GM18502 (cell line): ENCODE measurements at regions not wholly inside any gene's neighbourhood (a gene's known extent, or its start where the extent isn't known, plus 50 kb on each side); places are given as distances from the start of the nearest gene placed in this dataset.

Source experiments
- ATAC-seq: cut with Tn5 transposase; IDR thresholded peaks from one replicate; pipeline ENCODE4 v1.9.1; 2021; ENCODE audit warnings: mild to moderate bottlenecking; ENCODE audit not compliant: unreplicated experiment, poor library complexity

DNA sequence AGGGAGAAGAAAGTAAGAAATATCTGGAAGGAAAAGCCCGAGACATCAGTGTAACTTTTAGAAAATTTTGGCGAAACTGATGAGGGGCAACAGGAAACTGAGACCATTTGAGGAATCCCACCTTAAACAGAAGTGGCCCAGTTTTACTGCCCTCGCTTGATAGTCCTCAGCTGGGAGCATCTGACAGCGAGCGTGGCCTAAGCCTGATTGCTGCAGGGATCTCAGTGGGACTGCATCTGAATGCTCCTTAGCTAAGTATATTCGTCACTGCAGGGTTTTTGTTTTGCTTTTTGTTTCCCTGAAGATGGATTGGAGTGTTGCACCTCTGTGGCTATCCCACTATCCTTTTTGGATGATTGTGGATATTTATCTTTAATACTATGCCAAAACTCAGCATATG is 262.7 kb upstream of the KLHL1 start:
- no peak for ATAC-seq

DNA sequence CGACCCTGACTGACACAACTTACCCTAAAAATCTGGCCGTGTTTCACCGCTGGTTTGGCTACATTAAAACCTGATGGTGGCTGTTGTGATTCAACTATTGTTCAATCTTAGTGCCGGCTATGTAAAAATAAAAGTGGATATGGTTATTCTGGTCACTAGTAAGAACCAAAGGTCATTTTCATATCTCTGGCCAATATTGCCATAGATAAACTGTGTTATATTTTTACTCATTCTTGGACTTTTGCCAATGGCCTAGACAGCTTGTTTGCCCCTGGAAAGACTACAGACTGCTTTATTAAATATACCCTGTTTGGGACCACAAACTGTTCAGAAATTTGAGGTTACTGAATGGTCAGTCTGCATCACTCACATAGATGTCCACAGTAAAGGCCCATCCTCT is 258.5 kb upstream of the KLHL1 start:
- ATAC-seq: no peak

DNA sequence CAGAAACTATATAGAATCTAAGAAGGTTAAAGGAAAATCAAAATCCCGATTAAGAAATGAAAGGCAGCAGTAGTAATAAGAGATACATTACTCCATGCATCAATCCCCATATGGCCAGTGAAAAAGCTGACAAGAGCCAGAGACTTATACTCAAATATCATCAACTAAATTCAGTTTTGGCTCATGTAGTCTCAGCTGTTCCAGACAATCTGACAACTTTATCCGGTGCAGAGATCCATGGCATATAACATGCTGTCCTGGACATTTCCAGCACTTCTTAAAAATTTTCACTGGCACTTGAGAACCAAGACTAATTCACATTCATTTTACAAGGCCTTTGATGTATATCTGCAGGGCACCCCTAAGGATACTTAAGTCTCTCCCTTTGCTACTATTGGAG is 255.7 kb upstream of the KLHL1 start:
- ATAC-seq: no peak

GRCh38 chr13:70362820-70363570 is 254.7 kb upstream of the KLHL1 start:
- no peak for ATAC-seq

DNA sequence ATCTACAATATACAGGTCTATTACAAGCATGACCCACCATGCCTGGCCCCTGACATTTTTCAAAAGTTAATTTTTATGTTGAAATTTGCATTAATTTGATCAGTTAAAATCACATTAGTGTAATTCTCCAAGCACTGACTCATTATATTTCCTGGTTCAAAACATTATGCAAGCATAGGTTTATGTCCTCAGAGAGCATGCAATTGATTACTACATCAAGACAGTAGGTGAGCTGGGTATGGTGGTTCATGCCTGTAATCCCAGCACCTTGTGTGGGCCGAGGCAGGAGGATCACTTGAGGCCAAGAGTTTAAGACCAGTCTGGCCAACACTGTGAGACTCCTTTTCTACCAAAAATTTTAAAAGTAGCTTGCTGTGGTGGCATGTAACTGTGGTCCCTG is 248.8 kb upstream of the KLHL1 start:
- no peak for ATAC-seq

DNA sequence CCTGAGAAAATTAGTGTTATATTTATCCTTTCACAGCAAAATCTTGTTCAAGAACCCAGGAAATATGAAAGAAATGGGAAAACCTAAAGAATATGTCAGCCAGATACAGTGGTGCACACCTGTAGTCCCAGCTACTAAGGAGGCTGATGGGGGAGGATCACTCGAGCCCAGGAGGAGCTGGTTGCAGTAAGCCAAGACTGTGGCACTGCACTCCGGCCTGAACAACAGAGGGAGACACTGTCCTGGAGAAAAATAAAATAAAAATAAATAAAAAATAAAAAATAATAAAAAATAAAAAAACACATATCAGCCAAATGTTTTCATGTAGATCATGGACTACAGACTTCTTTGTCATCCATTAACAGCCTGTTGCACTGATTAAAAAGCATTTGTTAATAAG is 244.8 kb upstream of the KLHL1 start:
- ATAC-seq: no peak

- ATAC-seq: no peak
Measured at GRCh38 chr13:70347947-70348620, 239.8 kb upstream of the KLHL1 start.

DNA sequence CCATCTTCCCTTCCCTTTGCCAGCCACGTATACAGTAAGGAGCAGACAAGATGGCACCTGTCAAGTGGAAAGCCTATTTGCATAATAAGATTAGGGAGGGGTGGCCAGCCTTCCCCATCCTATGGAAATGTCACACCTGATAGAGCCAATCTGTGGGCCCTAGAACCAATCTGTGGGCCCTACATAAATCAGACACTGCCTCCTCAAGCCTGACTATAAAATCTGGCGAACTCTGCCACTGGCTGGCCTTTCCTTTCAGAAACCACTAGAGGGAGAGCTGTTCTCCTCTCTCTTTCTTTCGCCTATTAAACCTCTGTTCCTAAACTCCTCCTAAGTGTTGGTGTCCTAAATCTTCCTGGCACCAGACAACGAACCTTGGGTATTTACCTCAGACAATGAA is 231.5 kb upstream of the KLHL1 start:
- ATAC-seq: peak; percentile 76

GRCh38 chr13:70338609-70339008 is 230.4 kb upstream of the KLHL1 start:
- ATAC-seq: no peak

DNA sequence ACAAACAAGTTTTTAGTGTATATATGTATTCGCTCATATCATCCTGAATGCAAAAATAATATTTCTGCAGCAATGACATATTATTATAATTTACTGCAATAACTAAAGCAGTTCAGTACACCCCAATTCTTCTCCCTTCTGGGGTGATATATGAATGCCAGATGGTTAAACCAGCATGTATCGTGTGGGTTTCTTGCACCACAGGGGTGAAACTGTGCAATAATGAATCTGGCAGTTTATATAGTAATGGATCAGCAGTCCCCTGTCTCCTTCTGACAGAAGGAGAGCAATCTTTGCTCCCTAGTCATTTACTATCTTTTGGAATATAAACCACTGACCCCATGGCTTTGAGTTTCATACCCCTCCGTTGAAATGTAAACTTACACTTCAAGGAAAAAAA is 228.6 kb upstream of the KLHL1 start:
- no peak for ATAC-seq

- ATAC-seq: no peak
Measured at GRCh38 chr13:70333752-70334151, 225.5 kb upstream of the KLHL1 start.

- ATAC-seq: no peak
Measured at GRCh38 chr13:70330697-70331361, 222.6 kb upstream of the KLHL1 start.

DNA sequence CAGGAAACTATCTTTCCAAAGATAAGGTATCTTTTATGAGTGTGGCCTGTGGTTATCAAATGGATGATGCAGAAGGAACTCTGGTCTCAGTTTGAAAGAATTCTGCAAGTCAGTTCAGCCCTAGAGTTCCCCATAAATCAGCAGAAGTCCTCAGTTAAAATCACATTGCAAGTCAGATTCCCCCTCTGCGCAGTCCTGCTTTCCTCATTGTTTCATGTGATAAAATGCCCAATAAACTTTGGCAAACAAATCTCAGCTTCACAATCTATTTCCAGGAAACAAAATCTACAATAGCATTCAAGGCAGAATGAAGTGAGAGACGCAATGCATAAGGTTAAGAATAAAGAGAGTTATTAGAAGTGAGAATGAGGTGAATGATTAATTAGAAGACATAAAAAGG is 216.3 kb upstream of the KLHL1 start:
- no peak for ATAC-seq

DNA sequence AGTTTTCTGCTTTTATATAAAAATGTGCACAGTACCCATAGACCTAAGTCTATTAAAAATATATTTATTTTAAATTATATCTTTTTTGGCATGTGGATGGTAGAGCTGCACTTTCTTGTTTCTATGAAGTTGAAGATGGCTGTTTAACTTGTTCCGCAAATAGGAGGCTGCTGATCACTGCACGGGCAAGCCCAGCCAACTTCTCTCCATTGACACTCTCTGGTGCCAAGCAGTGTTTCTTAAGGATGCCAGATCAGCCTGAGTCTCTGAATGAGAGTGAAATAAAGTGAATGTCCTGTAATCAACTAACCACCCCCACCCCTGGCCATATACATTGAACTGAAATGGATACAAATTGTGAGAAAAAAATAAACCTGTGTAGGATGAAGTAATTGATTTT is 202.9 kb upstream of the KLHL1 start:
- no peak for ATAC-seq

DNA sequence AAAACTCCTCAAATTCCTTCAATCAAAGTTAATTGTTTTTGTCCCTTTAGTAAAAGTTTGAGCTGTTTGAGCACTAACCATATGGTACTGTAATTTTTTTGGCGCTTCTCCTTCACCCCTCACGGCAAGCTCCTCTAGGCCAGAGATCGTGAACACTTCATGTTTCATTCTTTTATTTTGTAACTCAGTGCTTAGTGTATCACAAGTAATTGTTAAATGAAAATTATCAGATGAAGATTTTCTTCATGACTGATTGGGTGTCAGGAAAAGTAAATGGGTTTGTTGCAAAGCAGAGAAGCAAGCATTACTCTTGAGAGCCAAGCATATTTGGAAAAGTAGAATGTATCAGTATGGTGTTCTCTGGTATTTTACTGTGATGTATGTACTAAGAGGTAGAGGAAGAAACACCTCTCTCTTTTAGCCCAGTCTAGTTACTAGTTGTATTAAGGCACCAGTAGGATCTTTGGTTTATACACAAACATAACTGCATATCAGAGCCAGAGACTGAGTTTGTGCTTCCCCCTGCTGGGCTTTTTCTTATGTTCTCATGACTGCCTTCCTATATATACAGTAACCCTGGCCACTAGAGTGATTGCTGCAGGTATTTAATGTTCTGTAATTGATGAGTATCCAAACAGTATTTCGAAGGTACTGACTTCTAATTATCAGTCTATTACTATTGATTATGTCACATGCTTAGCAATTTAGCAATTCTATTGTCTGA is 202.3 kb upstream of the KLHL1 start:
- ATAC-seq: no peak

DNA sequence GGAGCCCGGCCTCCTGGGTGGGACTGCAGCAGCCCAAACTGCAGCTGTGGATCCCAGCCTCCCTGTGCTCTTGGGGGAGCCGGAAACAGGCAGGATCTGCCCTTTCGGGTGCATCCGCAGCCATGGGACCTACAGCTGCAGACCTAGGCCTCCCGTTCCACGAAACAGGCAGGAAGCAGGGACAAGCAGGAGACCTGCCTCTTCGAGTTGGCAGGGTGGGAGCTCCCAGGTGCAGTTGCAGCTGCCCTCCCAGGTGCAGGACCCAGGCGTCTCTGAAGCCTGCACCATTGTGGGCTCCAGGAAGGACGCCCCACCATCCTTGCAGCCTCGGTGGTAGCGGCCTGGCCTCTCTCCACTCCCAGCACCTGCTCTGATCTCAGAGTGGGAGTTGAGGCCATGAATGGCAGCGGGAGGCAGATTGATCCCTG is 189.0 kb upstream of the KLHL1 start:
- no peak for ATAC-seq

GRCh38 chr13:70284371-70284770 is 176.1 kb upstream of the KLHL1 start:
- ATAC-seq: no peak

- no peak for ATAC-seq
Measured at GRCh38 chr13:70275841-70276240, 167.6 kb upstream of the KLHL1 start.

DNA sequence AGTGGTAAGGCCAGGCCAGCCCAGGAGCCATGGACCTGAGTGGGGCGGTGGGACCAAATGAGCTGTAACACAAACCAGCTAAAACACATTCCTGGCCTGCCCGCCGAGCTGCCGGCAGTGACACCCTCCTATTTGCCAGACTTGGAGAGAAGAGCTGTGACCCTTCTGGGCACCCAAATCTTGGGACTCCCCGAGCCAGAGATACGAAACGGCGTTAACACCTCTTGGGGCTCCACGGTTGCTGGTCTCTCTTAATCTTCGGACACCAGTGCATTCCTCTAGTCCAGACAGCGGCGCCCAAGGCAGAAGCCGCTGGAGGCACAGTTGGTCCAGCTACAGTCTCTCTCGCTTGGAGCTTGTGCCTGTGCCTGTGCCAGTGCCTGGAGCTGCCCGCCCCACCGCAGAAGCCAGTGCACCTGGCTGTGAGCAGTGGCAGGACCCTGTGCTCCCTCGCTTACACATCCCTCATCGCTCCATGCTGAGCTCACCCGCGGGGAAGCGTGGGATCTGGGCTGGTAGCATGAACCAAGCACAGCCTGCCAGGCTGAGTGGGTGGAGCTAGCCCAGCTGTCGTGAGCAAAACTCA is 147.2 kb upstream of the KLHL1 start:
- ATAC-seq: no peak

- ATAC-seq: no peak
Measured at GRCh38 chr13:70253834-70254233, 145.6 kb upstream of the KLHL1 start.

GRCh38 chr13:70253411-70253810 is 145.2 kb upstream of the KLHL1 start:
- ATAC-seq: no peak
